ENCODE measurements at regions not wholly inside any gene's neighbourhood (a gene's known extent, or its start where the extent isn't known, plus 50 kb on each side); places are given as distances from the start of the nearest gene placed in this dataset.

GRCh38 chr4:129176864-129177263 is 80.9 kb downstream of the C4orf33 start:
- TF ChIP-seq CTCF (optimal IDR thresholded peaks at IDR 0.05 in 1 of 3, IDR thresholded peaks at IDR 0.05 in 1 of 3, conservative IDR thresholded peaks at IDR 0.05 in 1 of 3; ENCODE audit: extremely low read depth in 1 of 3, insufficient read depth in 2 of 3, low read length in 3 of 3) = no peak
- no peak for TF ChIP-seq EZH2 (IDR thresholded peaks at IDR 0.05; ENCODE audit: low read length)
